Calu3 (cell line): ENCODE measurements at regions not wholly inside any gene's neighbourhood (a gene's known extent, or its start where the extent isn't known, plus 50 kb on each side); places are given as distances from the start of the nearest gene placed in this dataset.

ENCODE experiments used
- BruUV-seq: library from RNA; stranded (reverse); fragments of 400-500 nt; replicated peaks from 2 replicates; lab custom pipeline; 2021; lab: Mats Ljungman, UMichigan
- CTCF ChIA-PET: fragments of 300-600 bp; sonication (Branson Sonifier 250); formaldehyde crosslinking; loops from one replicate; lab custom pipeline; 2022; ENCODE audit warnings: antibody characterized with exemption; lab: Charles Lee
- DNase-seq: peaks from one replicate; pipeline ENCODE4 v3.0.0; 2022
- H3K27ac Mint-ChIP-seq: one replicate; pipeline ENCODE4 v1.8.0; 2022; ENCODE audit warnings: mixed read lengths; ENCODE audit not compliant: unreplicated experiment
- H3K27me3 Mint-ChIP-seq: one replicate; pipeline ENCODE4 v1.8.0; 2022; ENCODE audit warnings: mixed read lengths; ENCODE audit not compliant: unreplicated experiment
- H3K36me3 Mint-ChIP-seq: one replicate; pipeline ENCODE4 v1.8.0; 2022; ENCODE audit warnings: mild to moderate bottlenecking, moderate library complexity, mixed read lengths; ENCODE audit not compliant: insufficient read depth, unreplicated experiment
- H3K4me1 Mint-ChIP-seq: one replicate; pipeline ENCODE4 v1.8.0; 2022; ENCODE audit warnings: mild to moderate bottlenecking, low read depth, mixed read lengths; ENCODE audit not compliant: unreplicated experiment
- H3K4me3 Mint-ChIP-seq: one replicate; pipeline ENCODE4 v1.8.0; 2022; ENCODE audit warnings: mild to moderate bottlenecking, low read depth, moderate library complexity, mixed read lengths; ENCODE audit not compliant: unreplicated experiment
- H3K9me3 Mint-ChIP-seq: one replicate; pipeline ENCODE4 v1.8.0; 2022; ENCODE audit warnings: low read depth, mixed read lengths; ENCODE audit not compliant: unreplicated experiment
- CTCF ChIP-seq: fragments of 200-600 bp; IDR thresholded peaks from one replicate; pipeline ENCODE4 v1.8.0; 2022; ENCODE audit warnings: antibody characterized with exemption; ENCODE audit not compliant: unreplicated experiment
- intact Hi-C: fragments of 100-400 bp; cut with micrococcal nuclease; formaldehyde crosslinking; loops from one replicate; pipeline ENCODE4 v1.10.0; 2022; ENCODE audit not compliant: unreplicated experiment

GRCh38 chr11:119580751-119581150 lies 148.2 kb downstream of the NECTIN1 start:
- intact Hi-C loops = no loop called here
- peaks cover 14% of the 10 kb centered on the region for H3K4me1 Mint-ChIP-seq
- no peak for DNase-seq
- CTCF ChIA-PET = interaction anchor here (0.7 to 0.9 kb wide), 2 partner anchors 13 to 1684 kb away, joined by 5 to 7 read pairs; no protein-coding TSS in a partner anchor
- H3K27ac Mint-ChIP-seq = no peak overlapping the region
- BruUV-seq = no TSS peak
- H3K9me3 Mint-ChIP-seq = no peaks in the 10 kb centered on the region
- H3K36me3 Mint-ChIP-seq = peaks cover 15% of the 10 kb centered on the region
- no peak overlapping the region for H3K4me3 Mint-ChIP-seq
- no peaks in the 10 kb centered on the region for H3K27me3 Mint-ChIP-seq
- TF ChIP-seq CTCF = no peak

- intact Hi-C loops = no loop called here
- H3K4me1 Mint-ChIP-seq = peaks cover 14% of the 10 kb centered on the region
- no peaks in the 10 kb centered on the region for H3K27me3 Mint-ChIP-seq
- H3K36me3 Mint-ChIP-seq = peaks cover 12% of the 10 kb centered on the region
- no peak overlapping the region for H3K27ac Mint-ChIP-seq
- TF ChIP-seq CTCF = no peak
- no peaks in the 10 kb centered on the region for H3K9me3 Mint-ChIP-seq
- BruUV-seq = no TSS peak
- no peak for DNase-seq
- CTCF ChIA-PET = no interaction called here
- H3K4me3 Mint-ChIP-seq = no peak overlapping the region
Measured at GRCh38 chr11:119580081-119580480, 148.9 kb downstream of the NECTIN1 start.

- Mint-ChIP-seq H3K27me3 (no peaks in the 10 kb centered on the region), H3K9me3 (no peaks in the 10 kb centered on the region), H3K27ac (no peak overlapping the region), H3K36me3 (no peaks in the 10 kb centered on the region), H3K4me1 (peaks cover 14% of the 10 kb centered on the region), H3K4me3 (no peak overlapping the region)
- CTCF ChIA-PET = interaction anchor here (0.6 kb wide), 1 partner anchor 17 kb away, joined by 12 read pairs; no protein-coding TSS in a partner anchor
- TF ChIP-seq CTCF = no peak
- BruUV-seq = no TSS peak
- intact Hi-C loops = no loop called here
- DNase-seq = no peak
Measured at GRCh38 chr11:119578521-119579191, 150.3 kb downstream of the NECTIN1 start.

- CTCF ChIA-PET = no interaction called here
Measured at GRCh38 chr11:119573858-119574257, 150.9 kb upstream of the THY1 start.

More at GRCh38 chr11:119573858-119574257, 150.9 kb upstream of the THY1 start:
- no peak for DNase-seq
- peaks cover 6% of the 10 kb centered on the region for H3K4me1 Mint-ChIP-seq
- H3K27ac Mint-ChIP-seq = no peak overlapping the region
- no peaks in the 10 kb centered on the region for H3K27me3 Mint-ChIP-seq
- no peaks in the 10 kb centered on the region for H3K9me3 Mint-ChIP-seq
- H3K4me3 Mint-ChIP-seq = no peak overlapping the region
- no TSS peak for BruUV-seq
- intact Hi-C loops = no loop called here
- no peak for TF ChIP-seq CTCF
- no peaks in the 10 kb centered on the region for H3K36me3 Mint-ChIP-seq
